ENCODE measurements at regions not wholly inside any gene's neighbourhood (a gene's known extent, or its start where the extent isn't known, plus 50 kb on each side); places are given as distances from the start of the nearest gene placed in this dataset.

DNA sequence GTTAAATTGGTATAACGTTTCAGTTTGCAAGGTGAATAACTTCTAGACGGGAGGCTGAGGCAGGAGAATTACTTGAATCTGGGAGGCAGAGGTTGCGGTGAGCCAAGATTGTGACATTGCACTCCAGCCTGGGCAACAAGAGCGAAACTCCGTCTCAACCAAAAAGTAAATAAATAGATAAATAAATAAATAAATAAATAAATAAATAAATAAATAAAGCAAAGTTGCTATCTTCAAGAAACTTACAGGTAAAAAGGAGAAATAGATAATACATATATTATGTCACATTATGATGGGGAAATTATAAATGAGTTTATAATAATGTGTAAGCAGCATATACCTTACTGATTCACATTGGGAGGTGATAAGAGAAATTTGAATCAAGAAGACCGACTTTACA, 1966.0 kb downstream of the PCDH7 start:
- Histone ChIP-seq H3K4me3 (no peak overlapping the region), H3K9me3 (peaks cover 0 to 3% (median 0%) of the 10 kb centered on the region in 11 donors), H3K36me3 (no peaks in the 10 kb centered on the region), H3K27me3 (no peaks in the 10 kb centered on the region), H3K4me1 (no peaks in the 10 kb centered on the region), H3K27ac (no peak overlapping the region)
- DNase-seq (no peak), ATAC-seq (no peak)
- TF ChIP-seq, protein P1, sequence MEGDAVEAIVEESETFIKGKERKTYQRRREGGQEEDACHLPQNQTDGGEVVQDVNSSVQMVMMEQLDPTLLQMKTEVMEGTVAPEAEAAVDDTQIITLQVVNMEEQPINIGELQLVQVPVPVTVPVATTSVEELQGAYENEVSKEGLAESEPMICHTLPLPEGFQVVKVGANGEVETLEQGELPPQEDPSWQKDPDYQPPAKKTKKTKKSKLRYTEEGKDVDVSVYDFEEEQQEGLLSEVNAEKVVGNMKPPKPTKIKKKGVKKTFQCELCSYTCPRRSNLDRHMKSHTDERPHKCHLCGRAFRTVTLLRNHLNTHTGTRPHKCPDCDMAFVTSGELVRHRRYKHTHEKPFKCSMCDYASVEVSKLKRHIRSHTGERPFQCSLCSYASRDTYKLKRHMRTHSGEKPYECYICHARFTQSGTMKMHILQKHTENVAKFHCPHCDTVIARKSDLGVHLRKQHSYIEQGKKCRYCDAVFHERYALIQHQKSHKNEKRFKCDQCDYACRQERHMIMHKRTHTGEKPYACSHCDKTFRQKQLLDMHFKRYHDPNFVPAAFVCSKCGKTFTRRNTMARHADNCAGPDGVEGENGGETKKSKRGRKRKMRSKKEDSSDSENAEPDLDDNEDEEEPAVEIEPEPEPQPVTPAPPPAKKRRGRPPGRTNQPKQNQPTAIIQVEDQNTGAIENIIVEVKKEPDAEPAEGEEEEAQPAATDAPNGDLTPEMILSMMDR (IDR thresholded peaks at IDR 0.05) = no peak
- WGBS, 2 donors = 88 to 89% methylated on average over 6 of the region's 6 CpGs
- intact Hi-C loops (cut with DNase I) = no loop called here

DNA sequence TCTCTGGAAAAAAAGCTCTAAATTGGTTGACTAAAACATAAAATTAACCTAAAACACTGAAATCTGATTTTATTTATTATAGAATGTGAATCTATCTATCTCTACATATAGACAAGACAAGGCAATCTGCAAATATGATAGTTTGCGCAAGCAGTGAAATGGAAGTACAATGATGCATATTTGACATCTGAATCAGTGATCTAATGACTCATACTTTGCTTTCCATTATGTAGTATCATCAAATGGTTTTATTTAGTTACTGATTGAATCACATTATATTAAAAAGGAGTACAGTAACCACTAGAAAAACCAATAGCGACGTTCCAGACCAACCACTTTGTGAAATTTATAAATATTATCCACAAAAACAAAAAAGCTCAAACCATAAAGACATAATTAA, 1969.3 kb downstream of the PCDH7 start:
- no peaks in the 10 kb centered on the region for H3K36me3 ChIP-seq
- 90 to 95% methylated on average over 3 of the region's 3 CpGs for WGBS, 2 donors
- H3K4me1 ChIP-seq = no peaks in the 10 kb centered on the region
- intact Hi-C loops (cut with DNase I) = no loop called here
- DNase-seq (no peak), ATAC-seq (no peak)
- H3K4me3 ChIP-seq = no peak overlapping the region
- no peak overlapping the region for H3K27ac ChIP-seq
- peaks cover 0 to 3% (median 0%) of the 10 kb centered on the region in 11 donors for H3K9me3 ChIP-seq
- no peaks in the 10 kb centered on the region for H3K27me3 ChIP-seq
- TF ChIP-seq, protein P1 (IDR thresholded peaks at IDR 0.05) = no peak

DNA sequence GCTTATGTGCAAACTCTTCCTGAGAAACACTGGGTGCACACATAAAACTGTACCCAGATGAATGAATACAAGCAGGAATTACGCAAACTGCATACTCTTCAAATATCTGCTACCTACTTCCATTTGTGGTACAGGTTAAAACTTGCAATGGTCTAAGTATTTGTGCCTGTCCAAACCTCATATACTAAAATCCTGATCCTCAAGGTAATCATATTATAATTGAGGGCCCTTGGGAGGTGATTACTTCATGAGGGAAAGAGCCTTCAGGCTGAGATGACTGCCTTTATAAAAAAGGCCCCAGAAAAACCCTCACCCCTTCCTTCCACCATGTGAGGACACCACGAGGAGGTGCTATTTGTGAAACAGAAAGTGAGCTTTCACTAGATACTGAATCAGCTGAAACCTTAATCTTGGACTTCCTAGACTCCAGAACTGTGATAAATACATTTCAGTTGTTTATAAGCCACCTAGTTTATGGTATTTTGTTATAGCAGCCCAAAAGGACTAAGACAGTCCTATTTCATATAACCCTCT, 1977.2 kb downstream of the PCDH7 start:
- H3K36me3 ChIP-seq = no peaks in the 10 kb centered on the region
- no peak overlapping the region for H3K4me3 ChIP-seq
- H3K4me1 ChIP-seq = no peaks in the 10 kb centered on the region
- ATAC-seq = no peak
- peaks cover 0 to 4% (median 0%) of the 10 kb centered on the region in 11 donors for H3K9me3 ChIP-seq
- intact Hi-C loops (cut with DNase I) = no loop called here
- H3K27ac ChIP-seq = no peak overlapping the region
- DNase-seq = no peak
- TF ChIP-seq, protein P1 (IDR thresholded peaks at IDR 0.05) = no peak
- H3K27me3 ChIP-seq = no peaks in the 10 kb centered on the region
- WGBS, 2 donors = 62 to 64% methylated on average over 2 of the region's 2 CpGs

DNA sequence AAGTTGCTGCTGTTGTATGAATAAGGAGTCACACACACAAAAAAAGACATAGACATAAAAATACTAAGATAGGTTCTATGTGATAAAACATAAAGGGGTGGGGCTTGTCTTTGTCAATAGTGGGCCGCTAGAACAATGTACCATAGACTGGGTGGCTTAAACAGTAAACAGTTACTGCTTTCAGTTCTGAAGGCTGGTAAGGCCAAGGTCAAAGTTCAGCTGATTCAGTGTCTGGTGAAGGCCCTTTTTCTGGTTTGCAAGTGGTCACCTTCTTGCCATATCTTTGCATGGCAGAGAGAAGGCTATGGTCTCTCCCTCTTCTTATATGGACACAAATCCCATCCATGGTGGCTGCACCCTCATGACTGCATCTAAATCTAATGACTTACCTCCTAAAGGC, 1980.7 kb downstream of the PCDH7 start:
- ATAC-seq = no peak
- no peaks in the 10 kb centered on the region for H3K27me3 ChIP-seq
- H3K4me3 ChIP-seq = no peak overlapping the region
- H3K4me1 ChIP-seq = no peaks in the 10 kb centered on the region
- TF ChIP-seq, protein P1 (IDR thresholded peaks at IDR 0.05) = no peak
- H3K27ac ChIP-seq = no peak overlapping the region
- H3K36me3 ChIP-seq = no peaks in the 10 kb centered on the region
- intact Hi-C loops (cut with DNase I) = no loop called here
- no peak for DNase-seq
- WGBS, 2 donors = 74 to 77% methylated on average over 1 of the region's 1 CpG
- peaks cover 0 to 4% (median 0%) of the 10 kb centered on the region in 11 donors for H3K9me3 ChIP-seq
